GM21619 (cell line): ENCODE measurements at regions not wholly inside any gene's neighbourhood (a gene's known extent, or its start where the extent isn't known, plus 50 kb on each side); places are given as distances from the start of the nearest gene placed in this dataset.

ENCODE experiments used
- ATAC-seq: cut with Tn5 transposase; IDR thresholded peaks from one replicate; pipeline ENCODE4 v1.9.1; 2021; ENCODE audit not compliant: unreplicated experiment

DNA sequence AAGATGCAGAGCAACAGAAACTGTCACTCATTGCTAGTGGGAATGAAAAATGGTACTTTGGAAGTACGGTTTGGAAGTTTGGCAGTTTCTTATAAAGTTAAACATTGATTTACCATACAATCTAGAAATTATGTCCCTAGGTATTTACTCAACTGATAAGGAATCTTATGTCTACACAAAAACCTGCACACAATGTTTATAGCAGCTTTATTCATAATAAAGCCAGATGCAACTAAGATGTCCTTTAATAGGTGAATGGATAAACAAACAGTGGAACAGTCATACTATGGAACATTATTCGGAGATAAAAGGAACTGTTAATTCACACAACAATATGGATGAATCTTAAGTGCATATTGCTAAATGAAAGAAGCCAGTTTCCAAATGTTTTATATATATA is 96.2 kb upstream of the SIRPA start:
- ATAC-seq = no peak

DNA sequence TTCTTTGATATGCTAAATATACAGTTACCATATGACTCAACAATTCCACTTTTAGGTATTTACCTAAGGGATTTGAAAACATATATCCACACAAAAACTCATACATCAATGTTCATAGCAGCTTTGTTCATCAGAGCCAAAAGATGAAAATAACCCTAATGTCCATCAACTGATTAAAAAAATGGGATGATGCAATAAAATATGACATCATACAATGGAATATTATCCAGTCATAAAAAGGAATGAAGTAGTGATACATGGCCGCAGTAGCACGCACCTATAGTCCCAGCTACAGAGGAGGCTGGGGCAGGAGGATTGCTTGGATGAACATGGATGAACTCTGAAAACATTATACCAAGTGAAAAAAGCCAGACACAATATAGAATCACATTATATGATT is 101.4 kb upstream of the SIRPA start:
- ATAC-seq = no peak

DNA sequence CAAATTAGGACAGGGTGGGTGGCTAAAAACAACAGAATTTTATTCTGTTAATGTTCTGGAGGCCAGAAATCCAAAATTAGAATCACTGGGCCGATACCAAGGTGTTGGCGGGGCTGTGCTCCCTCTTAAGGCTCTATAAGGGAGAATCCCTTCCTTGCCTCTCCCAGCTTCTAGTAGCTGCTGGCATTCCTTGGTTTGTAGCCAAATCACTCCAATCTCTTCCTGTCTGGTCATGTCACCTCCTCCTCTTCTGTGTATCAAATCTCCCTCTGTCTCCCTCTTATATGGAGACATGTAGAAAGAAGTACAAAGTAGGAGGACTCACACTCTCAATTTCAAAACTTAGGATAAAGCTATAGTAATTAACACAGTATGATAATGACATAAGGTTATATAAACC is 102.9 kb upstream of the SIRPA start:
- ATAC-seq = no peak

DNA sequence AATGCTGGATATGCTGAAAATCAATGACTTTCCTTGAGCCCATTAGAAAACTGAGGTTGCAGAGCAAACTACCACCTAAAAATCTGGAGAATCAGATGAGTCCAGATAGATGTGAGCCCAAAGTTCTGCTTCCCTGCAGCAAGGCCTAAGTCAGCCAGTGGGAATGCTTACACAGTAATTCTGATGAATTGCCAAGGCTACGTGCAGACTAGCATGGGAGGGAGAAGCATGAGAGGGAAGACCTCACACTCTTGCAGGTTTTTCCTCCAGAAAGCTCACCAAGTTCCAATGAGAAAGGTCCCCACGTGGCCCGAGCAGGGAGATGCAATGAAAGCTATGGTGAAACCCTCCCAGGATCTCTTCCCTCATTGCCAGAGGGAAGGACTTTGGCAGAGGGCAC is 104.8 kb upstream of the SIRPA start:
- ATAC-seq = no peak

DNA sequence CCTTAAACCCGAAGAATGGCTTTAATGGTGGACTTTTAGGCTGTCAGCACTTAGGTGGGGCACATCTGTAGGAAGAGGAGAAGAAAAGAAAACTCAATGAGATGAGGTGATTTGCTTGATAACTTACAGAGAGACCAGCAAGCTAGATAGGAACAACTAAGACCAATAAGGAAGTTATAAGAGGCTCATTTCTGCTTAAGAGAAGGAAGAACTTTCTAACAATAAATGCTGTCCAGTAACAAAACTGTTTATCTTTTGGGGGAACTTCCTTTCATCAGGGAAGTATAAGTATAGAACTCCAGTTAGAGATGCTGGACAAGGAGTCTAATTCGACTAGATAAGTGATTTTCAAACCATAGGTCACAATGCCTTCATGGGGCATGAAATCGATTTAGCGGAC is 107.2 kb upstream of the SIRPA start:
- ATAC-seq = no peak

DNA sequence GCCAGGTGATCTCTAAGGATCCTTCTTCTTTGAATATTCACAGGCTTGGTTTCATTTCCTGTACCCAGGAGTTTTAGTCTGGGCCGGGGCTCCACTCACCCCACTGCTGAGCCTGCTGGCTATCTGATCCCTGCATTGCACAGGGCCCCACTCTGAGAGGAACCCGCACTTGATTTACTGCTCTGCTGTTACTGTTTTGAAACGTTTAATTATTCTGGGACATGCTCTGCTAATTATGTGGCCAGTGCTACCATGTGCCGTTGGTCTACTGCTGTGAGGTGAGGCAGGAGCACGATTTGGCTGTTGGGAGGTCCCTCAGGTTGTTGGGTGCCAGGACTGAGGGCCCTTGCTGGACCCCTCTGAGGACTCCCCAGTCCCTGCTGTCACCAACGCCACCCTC is 108.7 kb upstream of the SIRPA start:
- ATAC-seq = no peak

DNA sequence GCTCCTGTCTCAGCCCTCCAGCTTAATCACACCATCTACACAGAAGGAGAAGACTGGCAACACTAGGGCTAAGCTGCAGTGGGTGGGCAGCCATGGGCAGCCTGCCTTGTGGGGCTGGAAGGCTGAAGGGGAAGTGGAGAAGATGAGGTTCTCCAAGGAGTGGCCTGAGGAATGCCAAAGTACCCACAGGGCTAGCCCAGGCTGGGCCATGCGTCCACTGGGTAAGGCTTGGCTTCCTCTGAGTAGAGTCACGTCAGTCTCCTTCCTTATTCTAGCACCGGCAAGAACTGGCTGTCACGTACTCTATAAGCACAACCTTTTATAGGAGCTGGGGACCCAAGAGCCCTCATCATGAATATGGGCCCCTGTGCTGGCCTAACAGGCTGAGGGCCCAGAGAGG is 110.6 kb upstream of the SIRPA start:
- ATAC-seq = no peak

DNA sequence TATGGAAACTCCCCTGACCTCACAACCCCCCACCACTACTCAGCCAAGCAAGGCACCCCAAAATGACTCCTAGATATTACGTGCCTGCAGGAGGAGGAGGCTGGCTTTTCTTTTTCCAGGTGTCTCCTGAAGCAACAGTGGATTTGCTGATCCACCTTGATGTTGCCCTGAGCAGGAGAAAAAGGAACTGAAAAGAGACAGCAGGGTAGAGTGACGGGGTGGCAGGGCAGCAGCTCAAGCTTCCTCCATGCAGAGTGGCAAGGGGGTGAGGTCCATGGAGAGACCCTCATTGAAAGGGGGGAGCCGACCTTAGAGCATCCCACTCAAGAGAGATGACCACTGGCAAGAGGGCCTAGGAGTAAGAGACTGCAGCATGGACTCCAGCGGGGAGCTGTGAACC is 112.0 kb upstream of the SIRPA start:
- ATAC-seq = no peak

DNA sequence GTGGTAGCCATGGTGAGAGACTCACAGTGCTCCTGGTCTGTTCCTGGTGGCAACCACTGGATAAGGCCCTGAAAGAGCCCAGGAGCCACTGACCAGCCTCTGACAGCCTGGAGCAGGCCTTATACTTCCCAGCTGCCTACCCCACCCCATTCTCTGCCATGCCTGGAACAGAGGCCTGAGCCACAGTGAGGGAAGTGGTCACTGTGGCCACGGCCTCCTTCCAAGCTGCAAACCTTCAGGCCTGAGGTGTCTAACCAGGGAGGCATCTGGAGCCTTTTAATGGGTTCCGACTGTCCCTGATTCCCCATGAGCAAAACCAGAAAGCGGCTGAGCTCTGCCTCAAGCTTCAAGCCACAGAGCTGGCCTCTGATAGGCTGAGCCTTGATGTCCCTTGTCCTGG is 113.0 kb upstream of the SIRPA start:
- ATAC-seq = no peak

DNA sequence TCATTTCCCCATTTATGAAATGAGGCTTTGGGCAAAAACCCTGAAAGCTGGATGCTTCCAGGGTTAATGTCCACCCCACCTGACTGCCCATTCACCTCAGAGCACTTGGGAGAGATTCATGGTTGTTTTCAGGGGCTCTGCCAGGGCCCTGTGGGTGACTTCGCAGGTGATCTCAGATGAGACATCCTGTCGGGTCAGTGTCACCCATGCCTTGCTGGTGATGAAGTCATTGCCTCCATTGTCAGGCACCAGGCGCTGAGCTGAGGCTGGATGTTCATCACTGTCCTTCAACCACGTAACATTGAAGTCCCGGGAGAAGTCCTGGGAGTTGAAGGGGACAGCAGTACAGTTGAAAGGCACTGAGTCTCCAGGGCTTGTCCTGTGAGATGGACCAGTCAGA is 115.6 kb upstream of the SIRPA start:
- no peak for ATAC-seq

DNA sequence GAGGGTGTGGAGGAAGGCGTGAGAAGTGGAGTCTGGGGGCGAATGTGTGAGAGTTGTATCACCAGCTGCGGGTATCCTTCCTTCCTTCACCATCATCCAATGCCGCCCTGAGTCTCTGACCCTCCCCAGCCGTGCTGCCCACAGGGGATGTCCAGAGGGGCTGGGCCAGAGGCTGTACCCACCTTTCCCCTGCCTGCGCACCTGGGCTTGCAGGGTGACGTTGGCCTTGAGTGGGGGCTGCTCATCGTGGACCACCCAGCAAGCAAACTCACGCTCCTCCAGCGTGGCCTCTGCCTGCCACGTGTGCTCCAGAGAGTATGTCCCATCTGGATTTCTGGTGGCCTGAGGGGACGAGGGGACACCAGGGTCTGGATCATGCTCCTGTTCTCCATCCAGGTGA is 116.9 kb upstream of the SIRPA start:
- ATAC-seq = no peak

DNA sequence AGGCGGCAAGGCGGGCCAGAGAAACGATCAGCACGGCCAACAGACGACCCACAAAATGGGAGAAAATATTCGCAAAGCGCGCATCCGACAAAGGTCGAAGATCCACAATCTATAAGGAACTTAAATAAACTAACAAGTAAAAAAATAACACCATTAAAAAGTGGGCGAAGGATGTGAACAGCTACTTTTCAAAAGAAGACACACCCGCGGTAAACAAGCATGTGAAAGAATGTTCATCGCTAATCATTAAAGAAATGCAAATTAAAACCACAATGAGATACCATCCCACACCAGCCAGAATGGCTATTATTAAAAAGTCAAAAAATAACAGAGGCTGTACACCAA is 117.8 kb upstream of the SIRPA start:
- ATAC-seq = peak; percentile 27

DNA sequence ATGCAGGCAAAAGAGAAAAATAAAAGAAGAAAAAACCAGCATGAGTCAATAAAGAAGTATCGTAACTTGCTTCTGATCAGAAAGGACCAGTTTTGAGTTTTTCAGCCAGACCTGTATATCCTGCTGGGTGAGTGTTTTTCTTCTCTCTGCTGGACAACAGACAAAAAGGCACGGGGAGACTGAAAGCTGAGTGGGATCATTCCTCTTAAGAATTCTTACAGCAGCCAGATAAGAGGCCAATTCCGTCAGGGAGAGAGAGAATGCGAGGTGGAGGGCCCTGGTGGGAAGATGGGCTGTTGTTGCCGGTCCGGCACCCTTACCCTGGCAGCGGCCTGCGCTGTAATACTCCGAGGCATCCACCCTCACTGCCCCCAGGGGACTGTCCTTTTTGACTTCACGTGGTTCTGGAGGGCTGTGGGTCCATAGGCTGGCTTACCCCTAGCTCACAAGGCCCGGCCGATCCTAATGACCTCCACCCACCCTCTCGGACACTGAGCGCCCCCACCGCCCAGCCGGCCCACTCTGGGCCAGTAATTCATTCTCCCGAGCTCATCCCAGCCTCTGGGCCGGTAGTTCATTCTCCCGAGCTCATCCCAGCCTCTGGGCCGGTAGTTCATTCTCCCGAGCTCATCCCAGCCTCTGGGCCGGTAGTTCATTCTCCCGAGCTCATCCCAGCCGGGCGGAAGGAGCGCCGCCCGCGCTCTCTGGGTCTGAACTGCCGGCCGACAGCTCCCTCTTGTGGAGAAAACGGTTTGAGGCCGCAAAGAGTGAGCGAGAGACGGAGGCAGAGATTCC is 118.3 kb upstream of the SIRPA start:
- peak; percentile 71 for ATAC-seq

DNA sequence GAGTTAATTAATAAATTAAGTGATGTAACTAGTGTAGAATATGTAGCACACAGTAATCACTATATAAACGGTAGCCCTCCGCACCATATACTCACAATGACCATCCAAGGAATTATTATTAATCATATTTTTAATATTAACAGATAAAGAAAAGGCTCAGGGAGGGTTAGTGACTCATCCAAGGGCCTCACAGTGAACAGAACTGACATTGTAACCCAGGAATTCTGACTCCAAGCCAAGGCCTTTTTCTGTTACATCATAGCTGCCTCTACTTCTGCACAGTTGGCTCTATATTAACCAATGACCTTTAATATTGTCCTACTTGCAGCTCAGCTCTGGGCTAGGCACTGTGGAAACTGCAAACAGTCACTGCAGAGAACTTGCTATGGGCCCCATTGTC is 117.5 kb upstream of the SIRPG start:
- ATAC-seq = no peak

DNA sequence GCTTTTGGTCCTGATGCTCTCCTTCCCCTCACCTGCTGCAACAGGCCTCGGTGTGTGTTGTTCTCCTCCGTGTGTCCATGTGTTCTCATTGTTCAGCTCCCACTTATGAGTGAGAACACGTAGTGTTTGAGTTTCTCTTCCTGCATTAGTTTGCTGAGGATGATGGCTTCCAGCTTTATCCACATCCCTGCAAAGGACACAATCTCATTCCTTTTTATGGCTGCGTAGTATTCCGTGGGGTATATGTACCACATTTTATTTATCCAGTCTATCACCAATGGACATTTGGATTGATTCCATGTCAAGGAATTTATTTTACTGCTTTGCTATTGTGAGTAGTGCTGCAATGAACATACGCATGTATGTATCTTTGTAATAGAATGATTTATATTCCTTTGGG is 116.9 kb upstream of the SIRPG start:
- no peak for ATAC-seq

DNA sequence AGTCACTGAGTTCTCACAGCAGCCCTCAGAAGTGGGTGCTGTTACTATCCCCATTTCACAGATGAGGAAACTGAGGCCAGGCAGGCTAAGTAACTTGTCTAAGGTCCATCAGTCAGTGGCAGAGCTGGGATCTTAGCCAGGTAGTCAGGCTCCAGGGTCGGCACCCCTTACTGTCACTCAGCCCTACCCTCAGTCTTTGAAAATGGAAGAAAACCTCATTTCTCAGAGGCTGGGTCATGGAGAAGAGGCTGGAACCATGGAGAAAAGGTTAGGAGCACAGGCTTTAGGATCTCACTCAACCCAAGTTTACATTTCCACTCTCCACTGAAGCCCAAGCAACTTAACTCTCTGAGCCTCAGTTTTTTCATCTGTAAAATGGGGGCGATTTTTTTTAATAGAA is 116.2 kb upstream of the SIRPG start:
- no peak for ATAC-seq

DNA sequence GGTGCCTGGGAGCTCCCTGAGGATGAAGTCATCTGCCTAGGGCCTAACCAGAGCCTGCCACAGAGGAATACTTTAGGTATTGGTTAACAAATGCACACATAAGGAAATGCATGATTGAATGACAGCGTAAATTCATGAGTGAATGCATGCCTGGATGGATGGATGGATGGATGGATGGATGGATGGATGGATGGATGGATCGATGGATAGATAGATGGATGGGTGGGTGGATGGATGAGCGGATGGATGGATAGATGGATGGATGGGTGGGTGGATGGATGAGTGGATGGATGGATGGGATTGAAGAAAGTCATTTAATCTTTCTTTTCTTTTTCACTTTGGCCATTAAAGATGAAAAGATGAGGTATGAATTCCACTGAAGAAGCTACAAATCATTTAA is 111.9 kb upstream of the SIRPG start:
- no peak for ATAC-seq

DNA sequence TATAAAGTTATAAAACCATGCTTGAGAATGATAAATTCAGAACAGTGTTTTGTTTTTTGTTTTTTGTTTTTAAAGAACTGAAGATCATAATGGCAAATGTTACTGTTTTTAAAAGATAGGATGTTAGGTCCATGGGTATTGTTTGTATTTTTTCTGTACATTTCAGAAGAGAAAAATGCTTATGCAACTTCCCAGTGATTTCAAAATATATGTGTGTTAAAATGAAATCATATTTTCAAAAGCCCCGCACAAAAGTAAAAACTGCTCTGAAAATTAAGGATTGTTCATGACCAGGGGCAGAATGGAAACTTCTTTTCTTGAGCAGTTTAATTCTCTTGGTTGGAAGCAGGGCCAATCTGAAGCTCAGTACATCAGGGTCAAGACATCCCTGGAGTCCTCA is 109.2 kb upstream of the SIRPG start:
- ATAC-seq = no peak

DNA sequence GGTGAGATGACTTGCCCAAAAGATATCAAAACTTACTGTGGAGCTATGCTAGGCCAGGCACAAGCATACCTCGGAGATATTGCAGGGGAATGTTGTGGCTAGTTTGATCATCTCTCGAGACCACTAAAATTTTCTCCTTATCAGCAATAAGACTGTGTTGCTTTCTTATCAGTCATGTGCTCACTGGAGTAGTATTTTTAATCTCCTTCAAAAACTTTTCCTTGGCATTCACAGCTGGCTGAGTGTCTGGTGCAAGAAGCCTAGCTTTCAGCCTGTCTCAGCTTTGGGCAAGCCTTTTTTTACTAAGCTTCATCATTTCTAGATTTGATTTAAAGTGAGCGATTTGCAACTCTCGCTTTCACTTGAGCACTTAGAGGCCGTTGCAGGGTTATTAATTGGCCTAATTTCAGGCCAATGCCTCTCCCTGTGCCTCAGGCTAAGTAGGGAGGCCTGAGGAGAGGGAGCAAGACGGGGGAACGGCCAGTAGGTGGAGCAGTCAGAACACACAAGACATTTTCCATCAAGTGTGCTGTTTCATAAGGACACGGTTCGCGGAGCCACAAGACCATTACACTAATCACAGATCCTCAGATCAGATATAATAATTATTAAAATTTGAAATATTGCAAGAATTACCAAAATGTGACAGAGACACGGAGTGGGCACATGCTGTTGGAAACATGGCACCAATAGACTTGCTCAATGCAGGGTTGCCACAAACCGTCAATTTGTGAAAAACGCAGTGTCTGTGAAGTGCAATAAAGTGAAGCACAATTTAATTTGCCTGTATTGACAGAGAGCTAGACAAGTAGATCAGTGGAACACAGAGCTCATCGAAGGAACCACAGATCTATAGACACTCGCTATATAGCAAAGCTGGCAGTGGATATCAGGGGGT is 106.8 kb upstream of the SIRPG start:
- no peak for ATAC-seq

DNA sequence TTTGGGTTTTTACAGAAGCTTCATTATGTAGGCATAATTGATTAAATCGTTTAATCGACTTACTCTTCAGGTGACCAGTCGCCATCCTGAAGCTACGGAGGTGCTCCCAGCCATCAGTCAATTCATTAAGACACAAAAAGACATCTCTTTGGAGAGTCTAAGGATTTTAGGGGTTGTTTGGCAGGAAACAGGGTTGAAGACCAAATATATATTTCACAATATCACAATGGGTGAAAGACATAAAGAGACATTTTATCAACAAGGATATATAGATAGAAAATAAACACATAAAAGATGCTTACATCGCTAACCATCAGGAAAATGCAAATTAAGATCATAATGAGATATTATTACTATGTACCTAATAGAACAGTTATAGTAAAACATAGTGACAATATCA is 104.0 kb upstream of the SIRPG start:
- ATAC-seq = no peak

DNA sequence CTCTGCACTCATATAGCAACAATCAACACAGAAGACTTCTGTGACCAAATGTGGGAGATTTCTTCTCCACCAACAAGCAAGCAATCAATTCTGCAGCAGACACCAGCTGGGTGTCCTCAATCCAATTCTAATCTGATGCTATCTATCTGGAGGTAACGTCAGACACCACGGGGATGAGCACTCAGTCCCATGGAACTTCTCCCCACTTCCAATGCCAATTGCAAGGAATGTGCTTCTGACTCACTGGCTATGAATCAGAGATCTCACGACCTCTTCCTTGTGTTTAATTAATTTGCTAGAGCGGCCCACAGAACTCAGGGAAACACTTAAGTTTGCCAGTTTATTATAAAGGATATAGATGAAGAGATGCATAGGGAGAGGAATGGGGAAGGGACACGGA is 103.5 kb upstream of the SIRPG start:
- no peak for ATAC-seq

DNA sequence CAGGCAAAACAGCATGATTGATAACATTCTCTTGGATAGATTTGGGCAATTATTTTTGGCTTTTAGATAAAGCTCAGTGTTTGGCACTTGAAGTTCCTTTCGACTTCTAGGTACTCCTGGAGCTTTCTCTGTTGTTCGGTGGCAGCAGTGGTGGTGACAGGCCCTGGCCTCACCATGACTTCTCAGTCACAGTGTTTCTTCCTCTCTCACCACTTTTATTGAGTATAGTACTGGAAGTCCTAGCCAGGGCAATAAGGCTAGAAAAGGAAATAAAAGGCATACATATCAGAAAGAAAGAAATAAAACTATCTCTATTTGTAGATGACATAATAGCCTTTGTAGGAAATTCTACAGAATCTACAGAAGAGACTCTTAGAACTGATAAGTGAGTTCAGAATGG is 101.2 kb upstream of the SIRPG start:
- no peak for ATAC-seq
